ENCODE measurements at regions not wholly inside any gene's neighbourhood (a gene's known extent, or its start where the extent isn't known, plus 50 kb on each side); places are given as distances from the start of the nearest gene placed in this dataset.

- no peaks in the 10 kb centered on the region for H3K36me3 Mint-ChIP-seq (ENCODE audit: insufficient read depth)
- H3K4me1 Mint-ChIP-seq = no peaks in the 10 kb centered on the region
- H3K27me3 Mint-ChIP-seq = no peaks in the 10 kb centered on the region
- no peak overlapping the region for H3K4me3 Mint-ChIP-seq
- H3K27ac Mint-ChIP-seq (ENCODE audit: low read depth) = no peak overlapping the region
- ATAC-seq (replicated peaks; ENCODE audit: extremely low read depth, poor library complexity, severe bottlenecking) = no peak
- no peak for DNase-seq (ENCODE audit: low spot score in 2 of 2)
- H3K9me3 Mint-ChIP-seq = no peaks in the 10 kb centered on the region
Measured at GRCh38 chr9:22337261-22337660, 109.4 kb upstream of the DMRTA1 start.

- no peaks in the 10 kb centered on the region for H3K9me3 Mint-ChIP-seq
- H3K27ac Mint-ChIP-seq (ENCODE audit: low read depth) = no peak overlapping the region
- H3K4me1 Mint-ChIP-seq = no peaks in the 10 kb centered on the region
- no peak for ATAC-seq (replicated peaks; ENCODE audit: extremely low read depth, poor library complexity, severe bottlenecking)
- DNase-seq (ENCODE audit: low spot score in 2 of 2) = no peak
- no peaks in the 10 kb centered on the region for H3K36me3 Mint-ChIP-seq (ENCODE audit: insufficient read depth)
- no peaks in the 10 kb centered on the region for H3K27me3 Mint-ChIP-seq
- H3K4me3 Mint-ChIP-seq = no peak overlapping the region
Measured at GRCh38 chr9:22342491-22343217, 104.0 kb upstream of the DMRTA1 start.

GRCh38 chr9:22343218-22343611 lies 103.4 kb upstream of the DMRTA1 start:
- DNase-seq (ENCODE audit: low spot score in 2 of 2) = no peak
- ATAC-seq (replicated peaks; ENCODE audit: extremely low read depth, poor library complexity, severe bottlenecking) = no peak
- no peaks in the 10 kb centered on the region for H3K9me3 Mint-ChIP-seq
- H3K36me3 Mint-ChIP-seq (ENCODE audit: insufficient read depth) = no peaks in the 10 kb centered on the region
- no peaks in the 10 kb centered on the region for H3K4me1 Mint-ChIP-seq
- no peak overlapping the region for H3K4me3 Mint-ChIP-seq
- H3K27ac Mint-ChIP-seq (ENCODE audit: low read depth) = no peak overlapping the region
- no peaks in the 10 kb centered on the region for H3K27me3 Mint-ChIP-seq

- no peaks in the 10 kb centered on the region for H3K4me1 Mint-ChIP-seq
- no peak overlapping the region for H3K4me3 Mint-ChIP-seq
- no peak for DNase-seq (ENCODE audit: low spot score in 2 of 2)
- no peaks in the 10 kb centered on the region for H3K36me3 Mint-ChIP-seq (ENCODE audit: insufficient read depth)
- no peak for ATAC-seq (replicated peaks; ENCODE audit: extremely low read depth, poor library complexity, severe bottlenecking)
- H3K27ac Mint-ChIP-seq (ENCODE audit: low read depth) = no peak overlapping the region
- peaks cover 12% of the 10 kb centered on the region for H3K9me3 Mint-ChIP-seq
- no peaks in the 10 kb centered on the region for H3K27me3 Mint-ChIP-seq
Measured at GRCh38 chr9:22354699-22355384, 91.8 kb upstream of the DMRTA1 start.

GRCh38 chr9:22356985-22357384 lies 89.6 kb upstream of the DMRTA1 start:
- H3K9me3 Mint-ChIP-seq = peaks cover 12% of the 10 kb centered on the region
- no peak overlapping the region for H3K27ac Mint-ChIP-seq (ENCODE audit: low read depth)
- no peak overlapping the region for H3K4me3 Mint-ChIP-seq
- H3K27me3 Mint-ChIP-seq = no peaks in the 10 kb centered on the region
- H3K4me1 Mint-ChIP-seq = no peaks in the 10 kb centered on the region
- DNase-seq (ENCODE audit: low spot score in 2 of 2) (no peak), ATAC-seq (replicated peaks; ENCODE audit: extremely low read depth, poor library complexity, severe bottlenecking) (no peak)
- no peaks in the 10 kb centered on the region for H3K36me3 Mint-ChIP-seq (ENCODE audit: insufficient read depth)

GRCh38 chr9:22363421-22363887 lies 83.2 kb upstream of the DMRTA1 start:
- H3K9me3 Mint-ChIP-seq = no peaks in the 10 kb centered on the region
- H3K4me1 Mint-ChIP-seq = no peaks in the 10 kb centered on the region
- no peak overlapping the region for H3K27ac Mint-ChIP-seq (ENCODE audit: low read depth)
- H3K36me3 Mint-ChIP-seq (ENCODE audit: insufficient read depth) = no peaks in the 10 kb centered on the region
- DNase-seq (ENCODE audit: low spot score in 2 of 2) = no peak
- H3K4me3 Mint-ChIP-seq = no peak overlapping the region
- no peak for ATAC-seq (replicated peaks; ENCODE audit: extremely low read depth, poor library complexity, severe bottlenecking)
- no peaks in the 10 kb centered on the region for H3K27me3 Mint-ChIP-seq

- no peak overlapping the region for H3K4me3 Mint-ChIP-seq
- no peaks in the 10 kb centered on the region for H3K27me3 Mint-ChIP-seq
- no peak overlapping the region for H3K27ac Mint-ChIP-seq (ENCODE audit: low read depth)
- H3K4me1 Mint-ChIP-seq = no peaks in the 10 kb centered on the region
- H3K36me3 Mint-ChIP-seq (ENCODE audit: insufficient read depth) = no peaks in the 10 kb centered on the region
- peaks cover 8% of the 10 kb centered on the region for H3K9me3 Mint-ChIP-seq
- ATAC-seq (replicated peaks; ENCODE audit: extremely low read depth, poor library complexity, severe bottlenecking) (no peak), DNase-seq (ENCODE audit: low spot score in 2 of 2) (no peak)
Measured at GRCh38 chr9:22373636-22374035, 73.0 kb upstream of the DMRTA1 start.

- H3K4me3 Mint-ChIP-seq = no peak overlapping the region
- H3K27ac Mint-ChIP-seq (ENCODE audit: low read depth) = no peak overlapping the region
- H3K4me1 Mint-ChIP-seq = no peaks in the 10 kb centered on the region
- H3K9me3 Mint-ChIP-seq = peaks cover 8% of the 10 kb centered on the region
- DNase-seq (ENCODE audit: low spot score in 2 of 2) (no peak), ATAC-seq (replicated peaks; ENCODE audit: extremely low read depth, poor library complexity, severe bottlenecking) (no peak)
- H3K36me3 Mint-ChIP-seq (ENCODE audit: insufficient read depth) = no peaks in the 10 kb centered on the region
- H3K27me3 Mint-ChIP-seq = no peaks in the 10 kb centered on the region
Measured at GRCh38 chr9:22374051-22374450, 72.6 kb upstream of the DMRTA1 start.

- Mint-ChIP-seq H3K27ac (ENCODE audit: low read depth) (no peak overlapping the region), H3K9me3 (peaks cover 5% of the 10 kb centered on the region), H3K36me3 (ENCODE audit: insufficient read depth) (no peaks in the 10 kb centered on the region), H3K4me1 (no peaks in the 10 kb centered on the region), H3K27me3 (no peaks in the 10 kb centered on the region), H3K4me3 (no peak overlapping the region)
- DNase-seq (ENCODE audit: low spot score in 2 of 2) (no peak), ATAC-seq (replicated peaks; ENCODE audit: extremely low read depth, poor library complexity, severe bottlenecking) (no peak)
Measured at GRCh38 chr9:22379272-22379671, 67.4 kb upstream of the DMRTA1 start.

- Mint-ChIP-seq H3K36me3 (ENCODE audit: insufficient read depth) (no peaks in the 10 kb centered on the region), H3K27ac (ENCODE audit: low read depth) (no peak overlapping the region), H3K27me3 (no peaks in the 10 kb centered on the region), H3K9me3 (peaks cover 5% of the 10 kb centered on the region), H3K4me3 (no peak overlapping the region), H3K4me1 (no peaks in the 10 kb centered on the region)
- DNase-seq (ENCODE audit: low spot score in 2 of 2) (no peak), ATAC-seq (replicated peaks; ENCODE audit: extremely low read depth, poor library complexity, severe bottlenecking) (no peak)
Measured at GRCh38 chr9:22381170-22381569, 65.5 kb upstream of the DMRTA1 start.

GRCh38 chr9:22382331-22382730 lies 64.3 kb upstream of the DMRTA1 start:
- Mint-ChIP-seq H3K4me1 (no peaks in the 10 kb centered on the region), H3K4me3 (no peak overlapping the region), H3K27me3 (no peaks in the 10 kb centered on the region), H3K36me3 (ENCODE audit: insufficient read depth) (no peaks in the 10 kb centered on the region), H3K27ac (ENCODE audit: low read depth) (no peak overlapping the region), H3K9me3 (peaks cover 5% of the 10 kb centered on the region)
- no peak for ATAC-seq (replicated peaks; ENCODE audit: extremely low read depth, poor library complexity, severe bottlenecking)
- DNase-seq (ENCODE audit: low spot score in 2 of 2) = no peak

GRCh38 chr9:22383718-22384117 lies 62.9 kb upstream of the DMRTA1 start:
- Mint-ChIP-seq H3K4me1 (no peaks in the 10 kb centered on the region), H3K9me3 (peaks cover 5% of the 10 kb centered on the region), H3K4me3 (no peak overlapping the region), H3K27ac (ENCODE audit: low read depth) (no peak overlapping the region), H3K36me3 (ENCODE audit: insufficient read depth) (no peaks in the 10 kb centered on the region), H3K27me3 (no peaks in the 10 kb centered on the region)
- ATAC-seq (replicated peaks; ENCODE audit: extremely low read depth, poor library complexity, severe bottlenecking) (no peak), DNase-seq (ENCODE audit: low spot score in 2 of 2) (no peak)

- H3K9me3 Mint-ChIP-seq = no peaks in the 10 kb centered on the region
- H3K4me3 Mint-ChIP-seq = no peak overlapping the region
- H3K27ac Mint-ChIP-seq (ENCODE audit: low read depth) = no peak overlapping the region
- no peaks in the 10 kb centered on the region for H3K4me1 Mint-ChIP-seq
- ATAC-seq (replicated peaks; ENCODE audit: extremely low read depth, poor library complexity, severe bottlenecking) = no peak
- H3K27me3 Mint-ChIP-seq = no peaks in the 10 kb centered on the region
- no peak for DNase-seq (ENCODE audit: low spot score in 2 of 2)
- no peaks in the 10 kb centered on the region for H3K36me3 Mint-ChIP-seq (ENCODE audit: insufficient read depth)
Measured at GRCh38 chr9:22389271-22389670, 57.4 kb upstream of the DMRTA1 start.

Measured in central memory CD8-positive, alpha-beta T cell (primary cell).